GM18867 (cell line): ENCODE measurements at regions not wholly inside any gene's neighbourhood (a gene's known extent, or its start where the extent isn't known, plus 50 kb on each side); places are given as distances from the start of the nearest gene placed in this dataset.

Experiments
- ATAC-seq: cut with Tn5 transposase; IDR thresholded peaks from one replicate; pipeline ENCODE4 v1.9.1; 2021; ENCODE audit warnings: mild to moderate bottlenecking, moderate library complexity; ENCODE audit not compliant: unreplicated experiment

DNA sequence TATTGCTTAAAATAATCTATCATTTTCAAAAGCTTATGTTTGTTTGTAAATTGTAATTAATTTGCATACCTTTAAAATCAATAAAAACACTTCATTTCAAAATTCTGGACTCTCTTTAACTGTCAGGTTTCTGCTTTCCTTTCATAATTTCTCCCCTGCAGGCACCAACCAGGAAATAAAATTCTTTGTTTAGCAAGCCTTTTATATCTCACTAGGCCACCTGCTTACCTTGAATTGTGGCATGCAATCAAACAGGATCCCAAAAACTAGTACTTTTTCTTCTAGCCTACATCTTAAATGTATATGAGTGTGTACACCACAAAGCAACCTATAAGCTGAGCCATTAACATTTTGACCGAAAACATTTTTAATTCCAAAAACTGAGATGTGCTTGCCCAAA is 233.1 kb downstream of the NR4A2 start:
- ATAC-seq = no peak

DNA sequence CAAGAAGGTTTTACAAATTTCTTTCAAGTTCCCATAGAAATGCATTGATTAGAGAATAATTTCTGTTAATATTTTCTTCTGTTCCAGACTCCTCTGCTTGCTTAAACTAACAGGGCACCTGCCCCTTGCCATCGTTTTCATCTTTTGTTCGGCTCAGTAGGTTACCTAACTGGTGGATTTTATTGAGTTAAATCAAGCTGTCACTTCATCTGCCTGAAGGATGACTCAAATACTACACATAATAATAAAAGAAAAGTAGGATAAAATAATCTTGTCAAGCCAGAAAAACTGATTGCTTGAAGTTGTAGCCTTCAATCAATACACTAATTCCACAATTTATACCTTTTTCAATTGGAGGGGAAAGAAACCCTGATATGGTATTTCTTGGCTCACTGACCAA is 234.0 kb downstream of the NR4A2 start:
- ATAC-seq = no peak

DNA sequence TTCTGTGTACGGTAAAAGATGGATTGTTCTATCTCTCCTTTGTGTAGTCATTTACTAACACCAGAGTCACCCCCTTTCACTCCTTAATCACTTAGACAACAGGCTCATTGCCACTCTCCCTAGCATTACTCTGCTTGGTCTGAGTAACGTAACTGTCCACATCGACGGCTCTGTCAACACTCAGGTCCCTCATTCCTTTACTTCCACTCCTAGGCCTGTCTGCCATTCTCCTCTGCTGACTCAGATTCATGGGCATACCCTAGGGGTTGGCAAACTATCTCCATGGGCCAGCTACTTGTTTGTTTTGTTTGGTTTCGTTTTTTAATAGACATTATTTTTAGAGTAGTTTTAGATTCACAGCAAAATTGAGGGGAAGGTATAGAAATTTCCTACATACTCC is 243.9 kb downstream of the NR4A2 start:
- ATAC-seq = no peak

DNA sequence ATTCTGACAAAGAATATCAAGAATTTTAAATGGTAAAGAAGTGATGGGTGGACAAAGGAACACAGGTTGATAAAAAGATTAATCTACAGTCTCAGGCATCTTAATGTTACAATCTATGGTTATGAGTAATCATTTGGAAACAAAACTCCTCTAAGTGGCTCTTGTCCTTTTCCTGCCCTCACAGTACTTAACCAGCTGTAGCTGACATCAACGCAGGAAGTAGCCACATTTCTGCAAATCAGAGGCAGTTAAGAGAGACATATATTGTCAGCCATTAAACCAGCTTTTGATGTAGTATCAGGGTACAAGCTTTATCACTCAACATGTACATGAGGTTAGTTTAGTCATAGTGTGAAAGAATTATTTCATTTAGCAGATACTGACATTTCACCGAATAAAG is 244.6 kb downstream of the NR4A2 start:
- ATAC-seq = peak; percentile 52

DNA sequence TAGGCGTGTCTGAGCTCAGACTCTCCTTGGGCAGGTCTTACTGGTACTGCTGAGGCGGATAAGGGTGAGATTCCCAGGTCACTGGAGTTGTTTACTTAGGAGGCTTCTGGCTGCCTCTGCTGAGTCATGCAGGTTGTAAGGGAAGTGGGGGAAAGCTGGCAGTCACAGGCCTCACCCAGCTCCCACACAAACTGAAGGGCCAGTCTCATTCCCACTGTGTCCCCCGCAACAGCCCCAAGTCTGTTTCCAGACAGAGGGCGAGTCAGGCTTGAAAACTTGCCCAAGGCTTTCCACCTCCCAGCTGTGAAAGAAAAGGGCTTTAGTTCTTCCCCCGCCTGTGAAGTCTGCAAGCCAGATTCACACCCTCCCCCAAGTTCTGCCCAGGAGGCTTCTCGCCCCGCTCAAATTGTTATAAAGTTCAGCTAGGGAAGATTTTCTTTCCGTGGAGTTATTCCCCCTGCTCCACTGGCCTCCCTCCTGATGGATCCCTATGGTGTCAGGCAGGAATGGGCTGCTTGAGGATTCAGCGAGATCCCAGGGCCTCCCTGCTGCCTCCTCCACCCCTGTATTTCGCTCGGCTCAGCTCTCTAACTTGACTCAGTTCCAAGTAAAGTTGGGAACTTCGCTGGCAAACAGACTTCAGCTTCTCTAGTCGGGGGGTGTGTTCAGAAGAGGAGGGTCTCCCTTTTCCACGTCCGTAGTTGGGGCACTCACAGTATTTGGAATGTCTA is 248.6 kb downstream of the NR4A2 start:
- ATAC-seq = no peak

DNA sequence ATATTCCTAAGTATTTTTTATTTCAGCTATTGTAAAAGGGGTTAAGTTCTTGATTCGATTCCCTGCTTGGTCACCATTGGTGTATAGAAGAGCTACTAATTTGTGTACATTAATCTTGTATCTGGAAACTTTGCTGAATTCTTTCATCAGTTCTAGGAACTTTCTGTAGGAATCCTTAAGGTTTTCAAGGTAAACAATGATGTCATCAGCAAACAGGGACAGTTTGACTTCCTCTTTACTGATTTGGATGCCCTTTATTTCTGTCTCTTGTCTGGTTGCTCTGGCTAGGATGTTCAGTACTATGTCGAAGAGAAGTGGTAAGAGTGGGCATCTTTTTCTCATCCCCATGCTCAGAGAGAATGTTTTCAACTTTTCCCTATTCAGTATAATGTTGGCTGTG is 252.7 kb downstream of the NR4A2 start:
- no peak for ATAC-seq

DNA sequence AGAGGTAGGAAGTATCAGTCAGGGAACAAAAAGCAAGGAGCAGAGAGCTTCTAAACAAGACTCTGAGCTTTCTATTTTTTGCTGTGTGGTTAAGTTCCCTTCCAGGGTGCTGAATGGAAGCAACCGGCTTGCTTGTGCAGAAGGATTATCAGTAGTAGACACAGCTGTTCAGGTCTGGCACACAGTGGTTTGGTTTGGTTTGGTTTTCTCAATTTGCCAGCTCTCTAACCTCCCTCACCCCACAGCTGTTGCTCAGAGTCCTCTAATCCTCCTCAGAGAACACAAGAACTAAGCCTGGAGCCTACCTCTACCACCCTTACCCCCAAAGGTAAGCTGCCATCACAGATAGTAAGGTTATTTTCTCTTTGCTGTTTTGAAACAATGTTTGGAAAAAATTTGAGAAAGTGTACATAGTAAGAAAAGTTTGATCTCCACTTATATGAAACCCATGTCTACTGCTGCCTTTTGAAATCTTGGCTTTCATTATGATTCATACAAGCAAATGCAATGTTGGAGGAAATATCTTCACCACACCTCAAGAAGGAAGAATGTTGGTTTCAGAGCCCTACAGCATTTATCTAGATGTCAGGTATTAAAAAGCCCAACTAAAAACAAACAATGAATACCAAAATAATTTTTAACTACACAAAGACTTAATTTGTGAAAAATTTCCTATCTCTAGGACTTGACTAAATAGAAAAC is 255.3 kb downstream of the NR4A2 start:
- ATAC-seq = peak; percentile 41

DNA sequence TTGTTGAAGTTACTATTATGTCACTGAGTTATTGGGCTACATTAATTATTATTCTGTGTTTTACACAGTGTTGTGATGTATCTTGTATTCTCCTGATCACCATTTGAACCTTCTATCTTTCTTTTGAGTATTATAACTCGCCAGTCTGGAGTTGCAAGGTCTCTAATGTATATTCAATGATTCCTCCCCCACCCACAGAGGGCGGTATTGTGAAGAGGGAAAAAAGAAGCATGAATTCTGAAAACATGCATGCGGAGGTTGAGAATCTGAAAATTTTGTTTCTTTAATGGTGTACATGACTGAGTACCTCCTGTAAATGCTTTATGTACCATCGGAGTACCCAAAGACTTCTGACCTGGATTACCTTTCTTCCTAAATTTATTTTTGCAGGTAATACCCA is 266.6 kb downstream of the NR4A2 start:
- no peak for ATAC-seq

DNA sequence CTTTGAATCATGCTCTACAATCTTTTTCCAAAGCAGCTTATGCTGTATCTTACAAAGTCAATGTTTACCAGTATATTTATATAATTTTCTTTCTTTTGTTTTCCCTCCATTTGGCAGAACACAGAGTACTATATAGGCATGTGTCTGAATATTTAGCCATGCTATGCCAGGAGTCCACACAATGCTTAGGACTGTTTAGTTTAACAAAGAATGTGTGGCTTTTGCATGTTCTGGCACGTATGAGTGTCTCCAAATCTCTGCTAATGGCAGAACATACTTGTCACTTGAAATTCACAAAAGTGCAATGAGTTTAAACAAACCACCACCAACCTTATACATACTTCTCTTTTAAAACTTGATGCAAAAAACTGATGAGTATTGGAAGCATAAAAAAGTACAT is 268.0 kb downstream of the NR4A2 start:
- ATAC-seq = no peak

DNA sequence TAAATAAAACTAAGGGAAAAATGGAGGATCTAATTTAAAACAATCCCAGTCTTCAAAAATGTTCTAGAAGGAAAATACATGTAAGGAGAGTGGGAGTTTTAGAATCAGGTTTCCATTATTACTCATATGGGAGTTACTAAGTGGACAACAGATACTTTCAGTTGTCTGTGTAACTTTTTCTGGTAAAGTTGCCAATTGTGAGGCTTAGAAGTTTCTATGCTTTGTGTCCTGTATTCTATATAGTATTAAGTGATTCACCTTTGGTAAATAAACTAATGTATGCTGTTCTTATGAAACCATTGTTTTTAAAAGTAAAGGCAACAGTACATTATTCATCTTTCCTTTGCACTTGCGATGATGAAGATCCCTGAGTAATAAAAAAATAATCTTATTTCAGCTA is 274.9 kb downstream of the NR4A2 start:
- ATAC-seq = no peak

DNA sequence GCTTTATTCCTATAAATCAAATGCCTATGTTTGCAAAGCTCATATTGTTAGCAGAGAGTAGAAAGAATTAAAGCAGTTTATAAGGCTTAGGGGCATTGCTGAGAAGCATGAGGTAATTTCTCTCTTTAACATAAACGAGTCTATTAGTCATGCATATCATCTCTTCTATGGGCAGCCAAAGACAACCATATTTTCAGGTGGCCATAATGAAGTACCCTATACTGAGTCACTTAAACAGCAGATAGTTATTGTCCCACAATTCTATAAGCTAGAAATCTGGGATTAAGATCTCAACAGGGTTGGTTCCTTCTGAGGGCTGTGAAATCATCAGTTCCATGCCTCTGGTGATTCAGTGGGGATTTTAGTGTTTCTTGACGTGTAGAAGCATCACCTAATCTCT is 277.5 kb downstream of the NR4A2 start:
- no peak for ATAC-seq

DNA sequence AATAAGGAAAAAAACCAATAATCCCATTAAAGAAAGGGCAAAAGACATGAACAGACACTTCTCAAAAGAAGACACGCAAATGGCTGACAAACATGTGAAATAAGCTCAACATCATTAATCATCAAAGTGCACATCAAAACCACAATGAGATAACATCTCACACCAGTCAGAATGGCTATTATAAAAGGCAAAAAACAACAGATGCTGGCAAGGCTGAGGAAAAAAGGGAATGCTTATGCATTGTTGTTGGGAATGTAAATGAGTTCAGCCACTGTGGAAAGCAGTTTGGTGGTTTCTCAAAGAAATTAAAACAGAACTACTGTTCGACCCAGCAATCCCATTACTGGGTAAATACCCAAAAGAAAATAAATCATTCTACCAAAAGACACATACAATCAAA is 285.6 kb downstream of the NR4A2 start:
- no peak for ATAC-seq

DNA sequence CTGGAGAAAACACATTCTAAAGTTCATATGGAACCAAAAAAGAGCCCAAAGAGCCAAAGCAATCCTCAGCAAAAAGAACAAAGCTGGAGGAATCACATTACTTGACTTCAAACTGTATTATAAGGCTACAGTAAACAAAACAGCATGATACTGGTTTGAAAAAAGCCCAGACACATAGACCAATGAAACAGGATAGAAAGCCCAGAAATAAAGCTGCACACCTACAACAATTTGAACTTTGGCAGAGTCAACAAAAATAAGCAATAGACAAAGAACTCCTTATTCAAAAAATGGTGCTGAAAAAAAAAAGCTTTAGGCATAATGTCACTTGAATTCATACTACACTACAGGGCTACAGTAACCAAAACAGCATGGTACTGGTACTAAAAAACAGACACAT is 289.6 kb downstream of the NR4A2 start:
- no peak for ATAC-seq

DNA sequence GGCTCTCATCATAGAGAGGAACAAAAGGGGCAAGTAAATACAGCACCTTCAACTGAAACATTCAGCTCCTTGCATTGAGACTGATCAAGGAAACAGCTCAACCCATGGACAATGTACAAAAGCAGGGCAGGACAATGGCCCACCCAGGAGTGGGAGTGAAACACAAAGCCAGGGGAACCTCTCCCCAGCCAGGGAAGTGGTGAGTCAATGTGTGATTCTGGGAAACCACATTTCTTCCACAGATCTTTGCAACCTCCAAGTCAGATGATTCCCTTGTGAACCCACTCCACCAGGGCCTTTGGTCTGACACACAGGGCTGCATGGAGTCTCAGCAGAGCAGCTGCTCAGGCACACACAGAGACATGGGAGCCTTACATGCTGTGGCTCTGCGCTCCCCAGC is 294.5 kb downstream of the NR4A2 start:
- no peak for ATAC-seq

DNA sequence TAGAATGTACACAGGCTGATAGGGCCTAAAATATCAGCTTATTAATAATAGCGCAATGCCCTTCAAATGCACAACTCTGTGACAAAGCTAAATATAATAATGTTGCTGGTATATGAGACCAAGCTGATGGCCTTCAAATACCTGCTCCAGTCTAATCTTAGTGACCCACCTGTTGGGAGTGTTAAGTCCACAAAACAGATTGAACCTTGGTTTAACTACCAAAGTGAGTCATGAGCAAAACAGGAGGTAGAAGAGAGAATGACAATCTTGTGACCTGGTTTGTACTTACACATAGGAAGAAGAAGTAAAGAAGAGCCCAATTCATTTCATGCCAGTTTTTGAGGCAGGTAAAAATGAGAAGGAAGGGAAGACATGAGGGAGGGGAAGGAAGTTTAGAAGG is 295.0 kb downstream of the NR4A2 start:
- no peak for ATAC-seq

DNA sequence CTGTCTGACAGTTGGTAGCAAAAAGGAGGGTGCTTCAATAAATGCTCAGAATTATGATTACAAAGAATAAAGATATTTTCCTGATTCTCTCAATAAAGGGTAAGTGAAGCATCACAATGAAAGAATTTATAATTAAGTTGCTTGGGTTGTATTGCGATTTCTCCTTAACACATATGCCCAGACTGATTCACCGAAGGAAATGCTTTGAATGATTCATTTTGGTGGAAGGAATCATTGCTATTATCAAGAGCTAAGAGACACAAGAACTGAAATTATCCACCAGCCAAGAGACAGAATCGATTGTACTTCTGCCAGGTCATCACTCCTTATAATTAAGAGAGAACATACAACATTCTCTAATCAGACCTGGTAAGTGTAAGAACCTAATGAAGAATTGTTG is 301.4 kb downstream of the NR4A2 start:
- ATAC-seq = no peak

DNA sequence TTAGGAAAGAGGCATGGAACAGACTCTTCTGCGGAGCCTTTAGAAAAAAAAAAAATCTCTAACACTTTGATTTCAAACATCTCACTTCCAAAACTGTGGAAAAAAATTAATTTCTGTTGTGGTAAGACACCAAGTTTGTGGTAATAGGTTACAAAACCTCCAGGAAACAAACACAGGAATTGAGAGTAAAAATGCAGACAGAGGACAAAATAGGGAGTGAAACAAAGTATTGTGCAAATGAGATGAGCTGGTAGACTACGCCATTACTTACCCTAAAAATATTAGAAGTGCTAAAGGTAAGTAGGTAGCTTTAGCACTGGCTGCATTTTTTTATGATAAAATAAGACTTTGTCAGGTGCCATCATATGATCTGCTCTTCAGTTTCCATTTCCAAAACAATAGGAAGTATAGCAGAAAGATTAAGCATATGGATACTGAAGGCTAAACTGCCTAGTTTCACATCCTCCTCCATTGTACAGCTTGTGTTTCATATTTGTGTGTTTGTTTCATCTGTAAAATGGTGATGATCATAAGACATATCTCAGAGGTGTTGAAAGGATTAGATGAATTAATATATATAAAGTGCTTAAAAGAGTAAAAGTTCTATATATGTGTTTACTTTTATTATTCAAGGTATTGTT is 309.2 kb downstream of the NR4A2 start:
- peak; percentile 72 for ATAC-seq

DNA sequence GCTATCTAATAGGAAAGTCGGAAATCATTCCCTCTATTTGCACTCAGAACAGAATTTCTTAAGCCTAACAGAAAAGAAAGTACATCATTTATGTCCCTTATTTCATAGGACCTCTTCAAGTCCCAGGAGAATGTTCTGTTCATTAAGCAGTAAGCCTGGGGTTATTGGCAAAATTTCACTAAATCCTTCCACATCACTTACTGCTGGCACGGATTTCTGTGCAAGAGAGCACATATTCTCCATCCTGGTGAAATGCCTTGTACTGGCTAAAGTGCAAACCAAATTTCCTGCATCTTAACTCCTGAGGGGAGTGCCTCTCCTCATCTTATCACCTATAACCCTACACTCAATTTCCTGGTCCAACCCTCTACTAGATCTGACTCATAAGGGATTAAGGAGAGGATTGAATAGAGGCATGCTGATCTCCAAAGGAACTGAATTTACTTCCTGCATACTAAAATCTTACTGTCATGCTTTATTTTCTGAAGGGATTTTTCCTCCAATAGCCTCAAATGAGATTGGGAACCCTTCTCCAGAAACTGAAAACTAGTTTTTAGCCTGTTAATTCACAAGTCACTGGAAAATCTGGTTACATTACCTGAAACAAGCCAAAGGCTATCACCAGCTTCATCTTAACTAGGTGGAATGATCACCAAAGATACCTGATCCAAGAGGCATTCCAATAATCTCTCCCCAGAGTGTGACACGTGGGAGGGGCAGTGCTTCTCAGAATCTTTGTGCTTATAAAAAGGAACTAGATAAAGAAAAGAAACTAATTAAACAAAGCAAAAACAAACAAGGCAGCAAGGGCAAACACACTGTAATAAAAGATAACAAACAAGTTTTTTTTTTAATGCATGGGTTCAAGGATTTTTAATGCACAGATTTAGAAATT is 311.1 kb downstream of the NR4A2 start:
- ATAC-seq = no peak

DNA sequence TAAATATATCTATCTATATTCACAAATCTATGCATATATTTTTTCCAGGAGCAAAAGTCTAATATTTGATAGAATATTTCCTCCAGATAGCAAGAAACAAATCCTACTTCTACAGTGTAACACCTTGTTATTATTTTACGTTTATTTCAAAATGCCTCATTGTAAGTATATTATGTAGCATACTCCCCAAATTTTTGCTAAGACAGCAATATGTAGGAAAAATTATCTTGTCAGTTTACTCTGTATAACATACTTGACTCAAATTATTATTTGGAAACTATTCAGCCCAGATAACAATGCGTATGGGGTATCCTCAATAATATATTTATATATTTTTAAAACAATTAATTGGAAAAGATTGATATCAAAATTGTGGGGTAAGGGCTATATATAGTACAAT is 313.2 kb downstream of the NR4A2 start:
- ATAC-seq = no peak

DNA sequence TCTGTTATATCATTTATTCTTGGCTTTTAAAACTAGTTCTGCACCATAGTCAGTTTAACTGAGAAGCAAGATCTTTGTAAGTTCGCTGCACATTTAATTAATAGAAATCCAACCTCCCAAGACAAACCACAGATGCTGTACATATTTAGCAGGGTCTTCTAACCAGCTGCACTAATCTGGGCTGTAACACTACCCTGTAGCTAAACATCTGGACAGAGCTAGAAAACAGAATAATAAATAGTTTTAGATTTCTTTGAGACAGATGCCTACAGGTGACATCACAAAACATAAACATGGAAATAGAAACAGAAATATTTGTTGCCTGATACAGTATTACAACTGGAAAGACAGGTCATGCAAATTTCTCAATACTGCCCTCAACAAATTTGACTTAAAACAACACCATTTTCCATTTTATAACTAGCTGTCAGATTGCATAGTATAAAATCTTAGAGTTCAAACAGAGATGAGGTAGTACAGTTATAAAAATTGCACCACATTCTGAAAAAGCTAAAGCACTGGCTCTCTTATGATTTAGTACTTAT is 315.1 kb downstream of the NR4A2 start:
- ATAC-seq = no peak

DNA sequence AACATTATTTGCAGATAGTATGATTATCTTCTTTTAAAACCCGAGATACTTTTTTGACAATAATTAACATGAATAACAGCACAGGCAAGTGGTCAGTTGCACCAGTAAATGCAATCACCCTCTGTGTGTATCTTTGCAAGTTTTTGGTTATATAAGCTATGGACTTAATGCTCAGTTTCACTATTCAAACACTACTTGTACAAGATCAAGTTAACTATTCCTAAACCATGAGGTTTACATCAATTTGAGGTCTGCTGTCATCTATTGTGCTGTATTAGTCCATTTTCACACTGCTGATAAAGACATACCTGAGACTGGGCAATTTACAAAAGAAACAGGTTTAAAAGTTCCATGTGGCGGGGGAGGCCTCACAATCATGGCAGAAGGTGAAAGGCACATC is 323.2 kb downstream of the NR4A2 start:
- ATAC-seq = no peak
